NCI-H526 (cell line): ENCODE measurements at regions not wholly inside any gene's neighbourhood (a gene's known extent, or its start where the extent isn't known, plus 50 kb on each side); places are given as distances from the start of the nearest gene placed in this dataset.

ENCODE experiments used
- DNase-seq, 2 experiments: peaks; one replicate each; lab custom pipeline; 2025; lab: John Stamatoyannopoulos, UW

DNA sequence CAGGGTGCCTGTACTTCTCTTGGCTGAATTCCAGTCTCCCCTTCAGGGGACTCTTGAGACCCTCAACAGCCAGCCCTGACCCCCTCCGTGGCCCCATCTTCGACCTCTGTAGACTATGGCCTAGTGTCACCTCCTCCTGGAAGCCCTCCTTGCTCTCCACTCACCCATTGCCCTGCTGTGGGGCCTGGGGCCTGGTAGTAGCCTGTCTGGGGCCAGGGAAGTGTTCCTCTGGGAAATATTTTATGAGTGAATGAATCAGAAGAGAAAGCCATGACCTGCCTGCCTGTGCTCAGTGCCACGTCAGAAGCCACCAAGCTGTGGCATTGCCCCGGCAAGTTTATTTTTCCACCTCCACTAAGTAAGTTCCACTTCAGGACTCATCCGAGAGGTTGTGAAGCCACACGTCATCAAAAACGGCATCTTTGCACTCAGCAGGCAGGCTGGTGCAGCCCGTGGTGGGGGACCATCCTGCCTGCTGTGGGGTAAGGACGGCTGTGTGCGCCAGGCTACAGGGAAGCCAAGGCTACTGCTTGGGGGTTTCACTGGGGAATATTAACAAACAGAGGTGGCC is 59.6 kb upstream of the PPARA start:
- no peak for DNase-seq

DNA sequence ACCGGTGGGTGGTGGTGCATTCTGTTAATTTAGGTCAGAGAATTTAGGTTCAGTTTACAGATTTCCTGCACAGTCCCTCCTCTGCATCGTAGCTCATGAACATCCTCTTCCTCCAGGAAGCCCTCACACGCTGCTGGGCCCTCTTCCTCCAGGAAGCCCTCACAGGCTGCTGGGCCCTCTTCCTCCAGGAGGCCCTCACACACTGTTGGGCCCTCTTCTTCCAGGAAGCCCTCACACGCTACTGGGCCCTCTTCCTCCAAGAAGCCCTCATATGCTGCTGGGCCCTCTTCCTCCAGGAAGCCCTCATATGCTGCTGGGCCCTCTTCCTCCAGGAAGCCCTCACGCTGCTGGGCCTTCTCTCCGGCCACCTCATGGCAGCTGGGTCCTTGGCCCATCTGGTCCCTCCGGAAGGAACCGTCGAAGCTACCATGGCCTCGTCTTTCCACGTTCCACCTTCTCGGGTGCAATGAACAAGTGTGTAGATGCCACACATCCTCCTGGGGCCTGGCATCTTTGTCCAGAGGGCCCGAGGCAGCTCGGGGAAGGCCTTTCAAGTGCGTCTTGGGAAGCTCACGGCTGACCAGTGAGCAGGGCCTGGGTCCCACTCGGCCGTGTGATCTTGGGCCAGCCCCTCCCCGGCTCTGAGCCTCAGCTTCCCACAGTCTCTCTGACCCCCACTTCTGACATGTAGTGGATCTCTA is 58.9 kb upstream of the PPARA start:
- DNase-seq, result no peak

- no peak for DNase-seq
Measured at GRCh38 chr22:46092011-46092410, 58.3 kb upstream of the PPARA start.

- DNase-seq, result no peak
Measured at GRCh38 chr22:46092670-46093410, 57.5 kb upstream of the PPARA start.

DNA sequence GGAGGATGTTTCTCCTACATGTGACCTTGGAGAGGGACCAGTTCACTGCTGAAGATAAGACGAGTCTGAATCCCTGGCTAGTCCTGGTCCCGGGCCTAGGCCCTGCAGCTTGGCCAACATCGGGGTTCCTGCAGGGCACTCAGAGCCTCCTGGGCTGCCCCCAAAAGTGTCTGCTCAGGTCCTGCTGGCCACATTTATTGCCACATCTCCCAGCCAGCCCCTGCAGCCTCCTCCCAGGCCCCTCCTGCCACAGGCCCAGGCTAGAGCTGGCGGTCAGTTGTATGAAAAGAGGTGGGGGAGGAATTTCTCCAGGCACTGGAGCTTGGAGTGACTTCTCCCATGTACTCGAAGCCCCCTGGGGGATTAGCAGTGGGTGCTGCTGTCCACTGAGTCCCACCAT is 56.5 kb upstream of the PPARA start:
- no peak for DNase-seq

GRCh38 chr22:46094676-46095075 is 55.6 kb upstream of the PPARA start:
- no peak for DNase-seq

- DNase-seq, result no peak
Measured at GRCh38 chr22:46096051-46096450, 54.3 kb upstream of the PPARA start.

DNA sequence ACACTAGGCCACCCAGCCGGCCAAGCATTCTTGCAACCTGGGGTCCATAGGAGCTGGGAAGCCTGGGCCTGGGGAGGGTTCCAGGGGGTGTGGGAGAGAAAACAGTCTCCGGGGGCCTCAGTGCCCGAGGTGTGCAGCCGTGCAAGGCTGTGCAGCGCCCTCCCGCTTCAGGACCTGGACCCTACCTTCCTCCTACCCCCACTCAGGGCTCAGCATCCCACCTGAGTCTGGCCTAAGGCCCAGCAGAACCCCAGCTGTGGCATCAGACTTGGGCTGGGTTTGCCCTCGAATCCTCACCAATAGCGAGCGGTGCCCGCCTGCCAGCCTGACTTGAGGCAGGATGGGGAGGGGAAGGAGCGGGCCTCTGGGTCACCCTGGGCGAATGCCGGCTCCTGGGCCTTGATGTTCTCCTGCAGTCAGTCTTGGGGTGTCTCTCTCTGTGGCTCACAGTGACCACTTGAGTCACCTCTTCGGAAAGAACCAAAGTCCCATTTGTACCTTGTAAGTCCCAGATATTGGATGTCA is 53.6 kb upstream of the PPARA start:
- no peak for DNase-seq

GRCh38 chr22:46097268-46097900 is 52.9 kb upstream of the PPARA start:
- DNase-seq, result no peak

DNA sequence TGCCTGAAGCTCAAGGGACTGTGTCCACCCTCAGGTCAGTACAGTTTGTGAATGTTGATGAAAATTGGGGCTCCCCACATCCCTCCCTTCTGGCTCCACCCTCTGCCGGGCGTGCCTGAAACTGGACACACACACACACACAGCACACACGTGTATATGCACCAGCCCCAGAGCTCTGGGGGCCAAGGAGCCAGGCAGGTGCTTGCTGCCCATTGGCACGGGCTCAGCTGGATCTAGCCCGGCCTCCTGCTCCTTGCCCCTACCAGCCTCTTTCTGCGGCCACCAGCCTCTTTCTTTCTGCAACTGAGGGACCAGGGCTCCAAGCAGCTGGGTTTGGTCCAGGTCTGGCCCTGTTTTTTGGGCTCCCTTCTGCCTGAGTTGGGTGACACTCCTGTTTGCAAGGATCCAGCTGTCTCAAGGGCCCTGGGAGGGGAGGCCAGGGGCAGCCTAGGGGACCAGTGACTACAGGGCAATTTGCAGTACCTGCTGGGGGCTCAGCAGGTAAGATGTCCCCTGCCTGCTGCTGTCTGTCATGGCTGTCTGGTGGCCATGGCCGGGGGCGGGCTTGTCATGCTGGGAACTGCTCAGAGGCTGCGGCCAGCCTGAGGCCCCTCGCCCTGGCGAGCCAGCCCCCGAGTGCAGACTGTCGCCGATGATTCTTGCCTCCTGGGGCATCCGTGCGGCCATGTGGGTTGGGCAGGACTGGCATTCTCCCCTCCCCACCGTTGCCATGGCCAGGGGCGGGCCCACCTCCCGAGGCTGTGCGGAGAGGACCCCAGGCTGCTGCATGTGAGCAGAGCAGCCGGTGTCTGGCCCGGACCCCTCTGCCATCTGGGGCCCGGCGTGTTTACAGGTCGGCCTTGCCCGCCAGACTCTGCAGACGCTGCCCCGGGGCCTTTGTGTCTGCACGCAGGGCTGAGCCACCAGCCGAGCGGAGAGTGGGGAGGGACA is 51.5 kb upstream of the PPARA start:
- no peak for DNase-seq

- DNase-seq, result no peak
Measured at GRCh38 chr22:46099740-46100139, 50.6 kb upstream of the PPARA start.

GRCh38 chr22:46100401-46101105 is 49.8 kb upstream of the PPARA start:
- DNase-seq, result no peak
